ENCODE measurements at regions not wholly inside any gene's neighbourhood (a gene's known extent, or its start where the extent isn't known, plus 50 kb on each side); places are given as distances from the start of the nearest gene placed in this dataset.

- no peak for TF ChIP-seq CTCF (conservative IDR thresholded peaks at IDR 0.05; ENCODE audit: low read depth, low read length)
- no peak for DNase-seq (ENCODE audit: low read depth)
These were observed 203.3 kb upstream of the LMCD1 start for GRCh38 chr3:8298021-8298954.

GRCh38 chr3:8301977-8302735, 199.5 kb upstream of the LMCD1 start:
- H3K4me3 ChIP-seq (ENCODE audit: low read depth, low read length): no peak overlapping the region
- TF ChIP-seq CTCF (conservative IDR thresholded peaks at IDR 0.05; ENCODE audit: low read depth, low read length): peak; percentile 83
- DNase-seq (ENCODE audit: low read depth): peak; percentile 27

More at GRCh38 chr3:8298021-8298954, 203.3 kb upstream of the LMCD1 start:
- no peak overlapping the region for H3K4me3 ChIP-seq (ENCODE audit: low read depth, low read length)

- no peak for TF ChIP-seq CTCF (conservative IDR thresholded peaks at IDR 0.05; ENCODE audit: low read depth, low read length)
- no peak overlapping the region for H3K4me3 ChIP-seq (ENCODE audit: low read depth, low read length)
- DNase-seq (ENCODE audit: low read depth): peak; percentile 23
These were observed 198.2 kb upstream of the LMCD1 start for GRCh38 chr3:8303466-8303865.

- H3K4me3 ChIP-seq (ENCODE audit: low read depth, low read length): no peak overlapping the region
- no peak for DNase-seq (ENCODE audit: low read depth)
- TF ChIP-seq CTCF (conservative IDR thresholded peaks at IDR 0.05; ENCODE audit: low read depth, low read length): no peak
These were observed 196.3 kb upstream of the LMCD1 start for GRCh38 chr3:8305371-8305770.

GRCh38 chr3:8307545-8308110, 194.0 kb upstream of the LMCD1 start:
- DNase-seq (ENCODE audit: low read depth): no peak
- no peak for TF ChIP-seq CTCF (conservative IDR thresholded peaks at IDR 0.05; ENCODE audit: low read depth, low read length)
- H3K4me3 ChIP-seq (ENCODE audit: low read depth, low read length): no peak overlapping the region

GRCh38 chr3:8311321-8311720, 190.3 kb upstream of the LMCD1 start:
- no peak for DNase-seq (ENCODE audit: low read depth)
- no peak overlapping the region for H3K4me3 ChIP-seq (ENCODE audit: low read depth, low read length)
- no peak for TF ChIP-seq CTCF (conservative IDR thresholded peaks at IDR 0.05; ENCODE audit: low read depth, low read length)

All from epithelial cell of proximal tubule (primary cell).